Spleen (tissue), 7 donors: ENCODE measurements at regions not wholly inside any gene's neighbourhood (a gene's known extent, or its start where the extent isn't known, plus 50 kb on each side); places are given as distances from the start of the nearest gene placed in this dataset.

ENCODE experiments used
- POLR2A ChIP-seq, 3 donors: fragments of 450-650 bp; IDR thresholded peaks; one replicate each; pipeline ENCODE4 v1.5.1; 2017; ENCODE audit warnings: antibody characterized with exemption in 3 of 3, mild to moderate bottlenecking in 1 of 3
- POLR2AphosphoS5 ChIP-seq, 3 donors: sonication (generic); formaldehyde crosslinking; IDR thresholded peaks; one replicate each; pipeline ENCODE4 v1.5.1; 2017; ENCODE audit warnings: antibody characterized with exemption in 3 of 3
- TF ChIP-seq, protein P1 (sequence below), 11 experiments: fragments of 200-600 bp in 7 of 11; fragments of 450-650 bp in 4 of 11; sonication (generic) in 4 of 11; IDR thresholded peaks in 8 of 11; conservative IDR thresholded peaks in 3 of 11; 1 replicate in 7 of 11; 2 replicates in 4 of 11; pipeline versions ENCODE4 v1.4.0 to v1.8.0; 2016 to 2021; ENCODE audit warnings: antibody characterized with exemption in 11 of 11, inconsistent platforms in 4 of 11, mild to moderate bottlenecking in 1 of 11
- donor health status: DM: no; HTN: no; CAD: no; lungs with moderate emphysema.
- donor health status: DM: no; HTN: no; CAD: no.
- donor health status: DM: no; HTN: no; CAD: no.

DNA sequence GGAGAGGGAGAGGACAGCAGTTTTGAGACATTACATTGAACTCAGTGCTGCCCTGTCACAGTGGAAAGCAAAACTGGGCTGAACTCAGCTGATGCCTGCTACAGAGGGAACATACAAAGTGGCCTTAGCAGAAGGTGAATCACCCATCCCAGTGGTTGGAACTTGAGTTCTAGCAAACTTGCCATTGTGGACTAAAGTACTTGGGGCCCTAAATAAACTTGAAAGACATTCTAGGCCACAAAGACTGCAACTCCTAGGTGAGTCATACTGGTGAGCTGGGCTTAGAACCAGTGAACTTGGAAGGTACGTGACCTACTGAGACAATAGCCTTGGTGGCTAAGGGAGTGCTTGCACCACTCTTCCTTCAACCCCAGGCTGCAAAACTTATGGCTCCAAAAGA is 155.7 kb upstream of the RIOK2 start:
- TF ChIP-seq, protein P1, sequence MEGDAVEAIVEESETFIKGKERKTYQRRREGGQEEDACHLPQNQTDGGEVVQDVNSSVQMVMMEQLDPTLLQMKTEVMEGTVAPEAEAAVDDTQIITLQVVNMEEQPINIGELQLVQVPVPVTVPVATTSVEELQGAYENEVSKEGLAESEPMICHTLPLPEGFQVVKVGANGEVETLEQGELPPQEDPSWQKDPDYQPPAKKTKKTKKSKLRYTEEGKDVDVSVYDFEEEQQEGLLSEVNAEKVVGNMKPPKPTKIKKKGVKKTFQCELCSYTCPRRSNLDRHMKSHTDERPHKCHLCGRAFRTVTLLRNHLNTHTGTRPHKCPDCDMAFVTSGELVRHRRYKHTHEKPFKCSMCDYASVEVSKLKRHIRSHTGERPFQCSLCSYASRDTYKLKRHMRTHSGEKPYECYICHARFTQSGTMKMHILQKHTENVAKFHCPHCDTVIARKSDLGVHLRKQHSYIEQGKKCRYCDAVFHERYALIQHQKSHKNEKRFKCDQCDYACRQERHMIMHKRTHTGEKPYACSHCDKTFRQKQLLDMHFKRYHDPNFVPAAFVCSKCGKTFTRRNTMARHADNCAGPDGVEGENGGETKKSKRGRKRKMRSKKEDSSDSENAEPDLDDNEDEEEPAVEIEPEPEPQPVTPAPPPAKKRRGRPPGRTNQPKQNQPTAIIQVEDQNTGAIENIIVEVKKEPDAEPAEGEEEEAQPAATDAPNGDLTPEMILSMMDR (IDR thresholded peaks at IDR 0.05 in 8 of 11, conservative IDR thresholded peaks at IDR 0.05 in 3 of 11): no peak
- no peak for TF ChIP-seq POLR2A (IDR thresholded peaks at IDR 0.05)
- TF ChIP-seq POLR2AphosphoS5 (IDR thresholded peaks at IDR 0.05): no peak
